HepG2 (cell line): ENCODE measurements at regions not wholly inside any gene's neighbourhood (a gene's known extent, or its start where the extent isn't known, plus 50 kb on each side); places are given as distances from the start of the nearest gene placed in this dataset.

ENCODE experiments used
- BRD4 ChIP-seq: sonication (generic); formaldehyde crosslinking; IDR thresholded peaks from 2 replicates; pipeline ENCODE4 v1.4.0; 2020; ENCODE audit warnings: missing genetic modification reagents
- CBX2 ChIP-seq, 2 experiments: fragments of 200-600 bp in 1 of 2; sonication (generic); formaldehyde crosslinking in 1 of 2; IDR thresholded peaks; 2 replicates each; pipeline versions ENCODE4 v1.7.0 to v1.8.1; 2018 to 2022; ENCODE audit warnings: low read depth in 2 of 2, low read length in 1 of 2, mild to moderate bottlenecking in 1 of 2, missing genetic modification reagents in 1 of 2
- IRX3 ChIP-seq: sonication (generic); formaldehyde crosslinking; IDR thresholded peaks from 2 replicates; pipeline ENCODE4 v1.8.1; 2023; ENCODE audit warnings: mild to moderate bottlenecking, low read depth, missing genetic modification reagents, borderline replicate concordance
- MAFK ChIP-seq, 2 experiments: IDR thresholded peaks in 1 of 2; conservative IDR thresholded peaks in 1 of 2; 2 replicates each; pipeline ENCODE4 v1.6.1; 2011; ENCODE audit warnings: improper control_type of control experiment in 2 of 2, low read length in 2 of 2
- MEIS2 ChIP-seq: sonication (generic); formaldehyde crosslinking; IDR thresholded peaks from 2 replicates; pipeline ENCODE4 v1.9.0; 2021; ENCODE audit warnings: mild to moderate bottlenecking, missing genetic modification reagents
- NFYB ChIP-seq: sonication (generic); formaldehyde crosslinking; IDR thresholded peaks from 2 replicates; pipeline ENCODE4 v1.4.0; 2020; ENCODE audit warnings: missing genetic modification reagents
- RBFOX2 ChIP-seq: fragments of 200-400 bp; formaldehyde crosslinking; IDR thresholded peaks from 2 replicates; pipeline ENCODE4 v1.6.1; 2017; ENCODE audit warnings: low read depth, mild to moderate bottlenecking, low read length
- TMF1 ChIP-seq: sonication (generic); formaldehyde crosslinking; IDR thresholded peaks from 2 replicates; pipeline ENCODE4 v1.8.1; 2022; ENCODE audit warnings: low read depth, missing genetic modification reagents
- ZNF547 ChIP-seq: sonication (generic); formaldehyde crosslinking; IDR thresholded peaks from 2 replicates; pipeline ENCODE4 v1.5.1; 2020; ENCODE audit warnings: mild to moderate bottlenecking, missing genetic modification reagents
- ZNF567 ChIP-seq: sonication (generic); formaldehyde crosslinking; IDR thresholded peaks from 2 replicates; pipeline ENCODE4 v1.8.1; 2023; ENCODE audit warnings: mild to moderate bottlenecking, missing genetic modification reagents, borderline replicate concordance
- ZNF660 ChIP-seq: sonication (generic); formaldehyde crosslinking; IDR thresholded peaks from 2 replicates; pipeline ENCODE4 v1.5.1; 2020; ENCODE audit warnings: mild to moderate bottlenecking, low read depth, missing genetic modification reagents, borderline replicate concordance
- ZSCAN21 ChIP-seq: sonication (generic); formaldehyde crosslinking; IDR thresholded peaks from 2 replicates; pipeline ENCODE4 v1.8.0; 2022; ENCODE audit warnings: mild to moderate bottlenecking, missing genetic modification reagents, moderate library complexity, borderline replicate concordance
- ZSCAN25 ChIP-seq: sonication (generic); formaldehyde crosslinking; IDR thresholded peaks from 2 replicates; pipeline ENCODE4 v1.8.0; 2022; ENCODE audit warnings: mild to moderate bottlenecking, missing genetic modification reagents
- TF ChIP-seq, protein P1 (sequence below): sonication (generic); formaldehyde crosslinking; IDR thresholded peaks from 2 replicates; pipeline ENCODE4 v1.4.0; 2020; ENCODE audit warnings: missing genetic modification reagents
- TF ChIP-seq, protein P2 (sequence below): sonication (generic); formaldehyde crosslinking; IDR thresholded peaks from 2 replicates; pipeline ENCODE4 v1.5.0; 2020; ENCODE audit warnings: mild to moderate bottlenecking, missing genetic modification reagents, moderate library complexity
- TF ChIP-seq, protein P3 (sequence below): sonication (generic); formaldehyde crosslinking; IDR thresholded peaks from 2 replicates; pipeline ENCODE4 v1.9.0; 2022; ENCODE audit warnings: low read depth, missing genetic modification reagents
- TF ChIP-seq, protein P4 (sequence below): sonication (generic); formaldehyde crosslinking; IDR thresholded peaks from 2 replicates; pipeline ENCODE4 v1.4.0; 2020; ENCODE audit warnings: missing genetic modification reagents, borderline replicate concordance

DNA sequence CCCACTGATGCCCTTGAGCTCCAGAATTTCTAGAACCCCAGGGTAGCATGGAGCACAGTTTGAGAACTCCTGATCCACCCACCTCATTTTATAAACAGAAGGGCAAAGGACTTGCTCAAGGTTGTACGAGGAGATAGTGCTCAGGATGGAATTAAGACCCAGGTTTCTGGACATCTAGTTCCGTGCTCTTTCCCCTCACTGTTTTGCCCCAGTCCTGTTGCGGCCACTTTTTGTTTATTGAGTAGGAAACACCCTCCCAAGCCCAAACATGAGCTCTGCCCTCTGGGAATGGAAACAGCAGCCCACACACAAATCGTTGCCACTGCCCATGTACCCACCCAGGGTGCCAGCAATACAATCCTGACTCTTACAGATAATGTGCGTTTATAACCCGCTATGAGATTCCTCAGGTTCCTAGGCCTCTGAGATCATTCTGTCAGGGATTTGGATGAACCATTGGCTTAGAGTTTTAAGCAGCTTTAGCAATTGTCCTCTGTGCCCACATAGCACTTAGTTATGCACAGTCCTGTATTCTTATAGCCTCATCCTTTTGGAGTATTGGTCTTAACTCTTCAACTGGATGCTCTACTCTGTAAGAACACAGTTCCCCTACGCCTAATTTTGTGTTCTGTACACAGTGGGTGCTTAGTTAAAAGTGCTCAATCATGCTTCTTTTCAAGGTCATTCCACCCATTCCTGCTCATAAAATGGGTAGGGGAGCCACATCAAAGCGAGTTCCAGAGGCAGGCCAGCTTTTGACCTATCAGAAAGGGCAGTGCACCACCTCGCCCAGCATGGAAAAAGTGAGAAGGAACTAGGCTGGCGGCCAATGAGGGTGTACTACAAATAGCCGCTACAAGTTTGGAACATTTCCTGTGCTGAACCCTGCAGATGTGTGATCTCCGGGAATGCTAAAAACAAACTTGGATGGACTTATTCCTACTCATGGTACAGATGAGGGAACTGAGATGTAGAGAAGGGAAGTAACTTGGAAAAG is 60.3 kb upstream of the IGFBP2 start (continued):
- TF ChIP-seq, protein P1, sequence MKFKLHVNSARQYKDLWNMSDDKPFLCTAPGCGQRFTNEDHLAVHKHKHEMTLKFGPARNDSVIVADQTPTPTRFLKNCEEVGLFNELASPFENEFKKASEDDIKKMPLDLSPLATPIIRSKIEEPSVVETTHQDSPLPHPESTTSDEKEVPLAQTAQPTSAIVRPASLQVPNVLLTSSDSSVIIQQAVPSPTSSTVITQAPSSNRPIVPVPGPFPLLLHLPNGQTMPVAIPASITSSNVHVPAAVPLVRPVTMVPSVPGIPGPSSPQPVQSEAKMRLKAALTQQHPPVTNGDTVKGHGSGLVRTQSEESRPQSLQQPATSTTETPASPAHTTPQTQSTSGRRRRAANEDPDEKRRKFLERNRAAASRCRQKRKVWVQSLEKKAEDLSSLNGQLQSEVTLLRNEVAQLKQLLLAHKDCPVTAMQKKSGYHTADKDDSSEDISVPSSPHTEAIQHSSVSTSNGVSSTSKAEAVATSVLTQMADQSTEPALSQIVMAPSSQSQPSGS (CRISPR knock-in tag), result no peak
- no peak; the same call in 1 of the 2 replicates for TF ChIP-seq ZSCAN21 (CRISPR knock-in tag)
- TF ChIP-seq, protein P2, sequence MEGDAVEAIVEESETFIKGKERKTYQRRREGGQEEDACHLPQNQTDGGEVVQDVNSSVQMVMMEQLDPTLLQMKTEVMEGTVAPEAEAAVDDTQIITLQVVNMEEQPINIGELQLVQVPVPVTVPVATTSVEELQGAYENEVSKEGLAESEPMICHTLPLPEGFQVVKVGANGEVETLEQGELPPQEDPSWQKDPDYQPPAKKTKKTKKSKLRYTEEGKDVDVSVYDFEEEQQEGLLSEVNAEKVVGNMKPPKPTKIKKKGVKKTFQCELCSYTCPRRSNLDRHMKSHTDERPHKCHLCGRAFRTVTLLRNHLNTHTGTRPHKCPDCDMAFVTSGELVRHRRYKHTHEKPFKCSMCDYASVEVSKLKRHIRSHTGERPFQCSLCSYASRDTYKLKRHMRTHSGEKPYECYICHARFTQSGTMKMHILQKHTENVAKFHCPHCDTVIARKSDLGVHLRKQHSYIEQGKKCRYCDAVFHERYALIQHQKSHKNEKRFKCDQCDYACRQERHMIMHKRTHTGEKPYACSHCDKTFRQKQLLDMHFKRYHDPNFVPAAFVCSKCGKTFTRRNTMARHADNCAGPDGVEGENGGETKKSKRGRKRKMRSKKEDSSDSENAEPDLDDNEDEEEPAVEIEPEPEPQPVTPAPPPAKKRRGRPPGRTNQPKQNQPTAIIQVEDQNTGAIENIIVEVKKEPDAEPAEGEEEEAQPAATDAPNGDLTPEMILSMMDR (CRISPR knock-in tag), result no peak
- no peak for TF ChIP-seq TMF1
- TF ChIP-seq RBFOX2, result peak; percentile 67
- TF ChIP-seq ZNF567, result no peak
- TF ChIP-seq IRX3 (CRISPR knock-in tag), result no peak
- no peak for TF ChIP-seq BRD4 (CRISPR knock-in tag)
- TF ChIP-seq ZSCAN25 (CRISPR knock-in tag), result no peak; the same call in 1 of the 2 replicates
- 0 out of 2 replicates have a peak, but pooled peaks have one; percentile 28 for TF ChIP-seq MEIS2
- 0 out of 4 replicates have a peak, but pooled peaks of 1 of the 2 experiments have one; percentile 32 for TF ChIP-seq MAFK (conservative IDR thresholded peaks at IDR 0.05 in 1 of 2, IDR thresholded peaks at IDR 0.05 in 1 of 2; ENCODE audit: low read length in 2 of 2)
- TF ChIP-seq, protein P3, sequence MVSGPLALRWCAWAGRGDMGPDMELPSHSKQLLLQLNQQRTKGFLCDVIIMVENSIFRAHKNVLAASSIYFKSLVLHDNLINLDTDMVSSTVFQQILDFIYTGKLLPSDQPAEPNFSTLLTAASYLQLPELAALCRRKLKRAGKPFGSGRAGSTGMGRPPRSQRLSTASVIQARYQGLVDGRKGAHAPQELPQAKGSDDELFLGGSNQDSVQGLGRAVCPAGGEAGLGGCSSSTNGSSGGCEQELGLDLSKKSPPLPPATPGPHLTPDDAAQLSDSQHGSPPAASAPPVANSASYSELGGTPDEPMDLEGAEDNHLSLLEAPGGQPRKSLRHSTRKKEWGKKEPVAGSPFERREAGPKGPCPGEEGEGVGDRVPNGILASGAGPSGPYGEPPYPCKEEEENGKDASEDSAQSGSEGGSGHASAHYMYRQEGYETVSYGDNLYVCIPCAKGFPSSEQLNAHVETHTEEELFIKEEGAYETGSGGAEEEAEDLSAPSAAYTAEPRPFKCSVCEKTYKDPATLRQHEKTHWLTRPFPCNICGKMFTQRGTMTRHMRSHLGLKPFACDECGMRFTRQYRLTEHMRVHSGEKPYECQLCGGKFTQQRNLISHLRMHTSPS, result peak; percentile 96
- no peak for TF ChIP-seq ZNF547 (CRISPR knock-in tag)
- TF ChIP-seq, protein P4, sequence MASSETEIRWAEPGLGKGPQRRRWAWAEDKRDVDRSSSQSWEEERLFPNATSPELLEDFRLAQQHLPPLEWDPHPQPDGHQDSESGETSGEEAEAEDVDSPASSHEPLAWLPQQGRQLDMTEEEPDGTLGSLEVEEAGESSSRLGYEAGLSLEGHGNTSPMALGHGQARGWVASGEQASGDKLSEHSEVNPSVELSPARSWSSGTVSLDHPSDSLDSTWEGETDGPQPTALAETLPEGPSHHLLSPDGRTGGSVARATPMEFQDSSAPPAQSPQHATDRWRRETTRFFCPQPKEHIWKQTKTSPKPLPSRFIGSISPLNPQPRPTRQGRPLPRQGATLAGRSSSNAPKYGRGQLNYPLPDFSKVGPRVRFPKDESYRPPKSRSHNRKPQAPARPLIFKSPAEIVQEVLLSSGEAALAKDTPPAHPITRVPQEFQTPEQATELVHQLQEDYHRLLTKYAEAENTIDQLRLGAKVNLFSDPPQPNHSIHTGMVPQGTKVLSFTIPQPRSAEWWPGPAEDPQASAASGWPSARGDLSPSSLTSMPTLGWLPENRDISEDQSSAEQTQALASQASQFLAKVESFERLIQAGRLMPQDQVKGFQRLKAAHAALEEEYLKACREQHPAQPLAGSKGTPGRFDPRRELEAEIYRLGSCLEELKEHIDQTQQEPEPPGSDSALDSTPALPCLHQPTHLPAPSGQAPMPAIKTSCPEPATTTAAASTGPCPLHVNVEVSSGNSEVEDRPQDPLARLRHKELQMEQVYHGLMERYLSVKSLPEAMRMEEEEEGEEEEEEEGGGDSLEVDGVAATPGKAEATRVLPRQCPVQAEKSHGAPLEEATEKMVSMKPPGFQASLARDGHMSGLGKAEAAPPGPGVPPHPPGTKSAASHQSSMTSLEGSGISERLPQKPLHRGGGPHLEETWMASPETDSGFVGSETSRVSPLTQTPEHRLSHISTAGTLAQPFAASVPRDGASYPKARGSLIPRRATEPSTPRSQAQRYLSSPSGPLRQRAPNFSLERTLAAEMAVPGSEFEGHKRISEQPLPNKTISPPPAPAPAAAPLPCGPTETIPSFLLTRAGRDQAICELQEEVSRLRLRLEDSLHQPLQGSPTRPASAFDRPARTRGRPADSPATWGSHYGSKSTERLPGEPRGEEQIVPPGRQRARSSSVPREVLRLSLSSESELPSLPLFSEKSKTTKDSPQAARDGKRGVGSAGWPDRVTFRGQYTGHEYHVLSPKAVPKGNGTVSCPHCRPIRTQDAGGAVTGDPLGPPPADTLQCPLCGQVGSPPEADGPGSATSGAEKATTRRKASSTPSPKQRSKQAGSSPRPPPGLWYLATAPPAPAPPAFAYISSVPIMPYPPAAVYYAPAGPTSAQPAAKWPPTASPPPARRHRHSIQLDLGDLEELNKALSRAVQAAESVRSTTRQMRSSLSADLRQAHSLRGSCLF, result no peak
- no peak for TF ChIP-seq ZNF660 (CRISPR knock-in tag)
- TF ChIP-seq NFYB (CRISPR knock-in tag), result 0 out of 2 replicates have a peak, but pooled peaks have one; percentile 35
- no peak for TF ChIP-seq CBX2 (IDR thresholded peaks at IDR 0.05; ENCODE audit: low read depth, low read length)
- no peak for TF ChIP-seq CBX2 (CRISPR knock-in tag; IDR thresholded peaks at IDR 0.05; ENCODE audit: low read depth)
